WTC11 (cell line): ENCODE measurements at regions not wholly inside any gene's neighbourhood (a gene's known extent, or its start where the extent isn't known, plus 50 kb on each side); places are given as distances from the start of the nearest gene placed in this dataset.

ENCODE experiments used
- ATAC-seq: fragments of 200-7000 bp; cut with Tn5 transposase; 2 replicates; pipeline ENCODE4 v1.10.0; 2021; ENCODE audit warnings: mild to moderate bottlenecking, moderate library complexity
- CTCF ChIA-PET: fragments of 300-600 bp; sonication (Branson Sonifier 250); formaldehyde crosslinking; loops from one replicate; lab custom pipeline; 2021; ENCODE audit warnings: antibody characterized with exemption; lab: Charles Lee
- POLR2A ChIA-PET: fragments of 350-600 bp; sonication (Branson Sonifier 250); formaldehyde crosslinking; loops from one replicate; lab custom pipeline; 2021; ENCODE audit warnings: antibody characterized with exemption; lab: Charles Lee
- DNase-seq: peaks from one replicate; pipeline ENCODE4 v3.0.0; 2021; ENCODE audit warnings: low spot score
- H3K27ac Mint-ChIP-seq: 2 replicates; pipeline ENCODE4 v1.8.0; 2021; ENCODE audit warnings: mixed read lengths
- H3K27me3 Mint-ChIP-seq: 2 replicates; pipeline ENCODE4 v1.8.0; 2021; ENCODE audit warnings: low read depth, mild to moderate bottlenecking, moderate library complexity, mixed read lengths
- H3K36me3 Mint-ChIP-seq: 2 replicates; pipeline ENCODE4 v1.8.0; 2021; ENCODE audit warnings: mixed read lengths
- H3K4me1 Mint-ChIP-seq: 2 replicates; pipeline ENCODE4 v1.8.0; 2022; ENCODE audit warnings: mixed read lengths
- H3K4me3 Mint-ChIP-seq: 2 replicates; pipeline ENCODE4 v1.8.0; 2021; ENCODE audit warnings: mild to moderate bottlenecking, moderate library complexity, mixed read lengths
- H3K9me3 Mint-ChIP-seq: 2 replicates; pipeline ENCODE4 v1.8.0; 2021; ENCODE audit warnings: mixed read lengths
- ARID4B ChIP-seq: sonication (generic); formaldehyde crosslinking; IDR thresholded peaks from 2 replicates; pipeline ENCODE4 v1.8.0; 2023; ENCODE audit warnings: missing genetic modification reagents, mild to moderate bottlenecking, borderline replicate concordance
- CBFB ChIP-seq: sonication (generic); formaldehyde crosslinking; IDR thresholded peaks from 2 replicates; pipeline ENCODE4 v1.8.1; 2022; ENCODE audit warnings: mild to moderate bottlenecking, low read depth, missing genetic modification reagents
- CREM ChIP-seq: sonication (generic); formaldehyde crosslinking; IDR thresholded peaks from 2 replicates; pipeline ENCODE4 v1.8.1; 2022; ENCODE audit warnings: mild to moderate bottlenecking, missing genetic modification reagents, moderate library complexity
- FOXJ3 ChIP-seq: sonication (generic); formaldehyde crosslinking; IDR thresholded peaks from 2 replicates; pipeline ENCODE4 v1.9.0; 2021; ENCODE audit warnings: missing genetic modification reagents, mild to moderate bottlenecking, borderline replicate concordance
- FOXP1 ChIP-seq: sonication (generic); formaldehyde crosslinking; IDR thresholded peaks from 2 replicates; pipeline ENCODE4 v1.8.0; 2022; ENCODE audit warnings: missing genetic modification reagents, mild to moderate bottlenecking, moderate library complexity, borderline replicate concordance
- HMGXB4 ChIP-seq: sonication (generic); formaldehyde crosslinking; IDR thresholded peaks from 2 replicates; pipeline ENCODE4 v1.8.1; 2023; ENCODE audit warnings: mild to moderate bottlenecking, moderate library complexity, missing genetic modification reagents
- MAX ChIP-seq: sonication (generic); formaldehyde crosslinking; IDR thresholded peaks from 2 replicates; pipeline ENCODE4 v1.8.0; 2022; ENCODE audit warnings: mild to moderate bottlenecking, missing genetic modification reagents
- NR1H2 ChIP-seq: sonication (generic); formaldehyde crosslinking; IDR thresholded peaks from 2 replicates; pipeline ENCODE4 v1.9.0; 2021; ENCODE audit warnings: mild to moderate bottlenecking, moderate library complexity, missing genetic modification reagents
- NR3C1 ChIP-seq: sonication (generic); formaldehyde crosslinking; conservative IDR thresholded peaks from 2 replicates; pipeline ENCODE4 v1.8.1; 2023; ENCODE audit warnings: low read depth, mild to moderate bottlenecking, missing genetic modification reagents
- PRRX2 ChIP-seq: fragments of 250-450 bp; sonication (Bioruptor Pico); IDR thresholded peaks from 2 replicates; pipeline ENCODE4 v1.8.0; 2021; ENCODE audit warnings: mild to moderate bottlenecking
- RORB ChIP-seq: fragments of 250-450 bp; sonication (Bioruptor Pico); IDR thresholded peaks from 2 replicates; pipeline ENCODE4 v1.9.0; 2021; ENCODE audit warnings: mild to moderate bottlenecking
- SMAD3 ChIP-seq: sonication (generic); formaldehyde crosslinking; IDR thresholded peaks from 2 replicates; pipeline ENCODE4 v1.8.0; 2022; ENCODE audit warnings: missing genetic modification reagents, mild to moderate bottlenecking, borderline replicate concordance
- SP1 ChIP-seq: sonication (generic); formaldehyde crosslinking; conservative IDR thresholded peaks from 2 replicates; pipeline ENCODE4 v1.8.1; 2022; ENCODE audit warnings: missing genetic modification reagents
- TP53 ChIP-seq: sonication (generic); formaldehyde crosslinking; IDR thresholded peaks from 2 replicates; pipeline ENCODE4 v1.8.1; 2023; ENCODE audit warnings: mild to moderate bottlenecking, missing genetic modification reagents
- USF2 ChIP-seq: sonication (generic); formaldehyde crosslinking; IDR thresholded peaks from 2 replicates; pipeline ENCODE4 v1.8.1; 2023; ENCODE audit warnings: mild to moderate bottlenecking, missing genetic modification reagents, moderate library complexity
- ZBTB21 ChIP-seq: sonication (generic); formaldehyde crosslinking; IDR thresholded peaks from 2 replicates; pipeline ENCODE4 v1.8.1; 2023; ENCODE audit warnings: mild to moderate bottlenecking, missing genetic modification reagents, borderline replicate concordance
- ZNF281 ChIP-seq: sonication (generic); formaldehyde crosslinking; IDR thresholded peaks from 2 replicates; pipeline ENCODE4 v1.8.0; 2023; ENCODE audit warnings: mild to moderate bottlenecking, missing genetic modification reagents
- TF ChIP-seq, protein P1 (sequence below): fragments of 250-450 bp; sonication (Bioruptor Pico); IDR thresholded peaks from 2 replicates; pipeline ENCODE4 v1.8.0; 2021; ENCODE audit warnings: mild to moderate bottlenecking
- TF ChIP-seq, protein P2 (sequence below): sonication (generic); formaldehyde crosslinking; IDR thresholded peaks from 2 replicates; pipeline ENCODE4 v1.8.1; 2023; ENCODE audit warnings: mild to moderate bottlenecking, missing genetic modification reagents, moderate library complexity
- TF ChIP-seq, protein P3 (sequence below): sonication (generic); formaldehyde crosslinking; IDR thresholded peaks from 2 replicates; pipeline ENCODE4 v1.8.1; 2023; ENCODE audit warnings: mild to moderate bottlenecking, missing genetic modification reagents, borderline replicate concordance

- POLR2A ChIA-PET: interaction anchor here (0.8 kb wide), 1 partner anchor 221 kb away, joined by 3 read pairs; no protein-coding TSS in a partner anchor
- CTCF ChIA-PET: interaction anchor here (1.2 kb wide), 2 partner anchors 14 to 39 kb away, joined by 4 to 5 read pairs; no protein-coding TSS in a partner anchor
- no peak for DNase-seq
- no peak overlapping the region for H3K4me3 Mint-ChIP-seq
- ATAC-seq: no peak
- H3K27me3 Mint-ChIP-seq: no peaks in the 10 kb centered on the region
- H3K9me3 Mint-ChIP-seq: no peaks in the 10 kb centered on the region
- H3K27ac Mint-ChIP-seq: no peak overlapping the region
- H3K4me1 Mint-ChIP-seq: peaks cover 4% of the 10 kb centered on the region
- H3K36me3 Mint-ChIP-seq: no peaks in the 10 kb centered on the region
- TF ChIP-seq CBFB (CRISPR knock-in tag) (no peak), NR1H2 (no peak), PRRX2 (no peak), SMAD3 (CRISPR knock-in tag) (no peak), MAX (CRISPR knock-in tag) (no peak), FOXP1 (CRISPR knock-in tag) (no peak), HMGXB4 (no peak), CREM (CRISPR knock-in tag) (no peak), SP1 (CRISPR knock-in tag) (no peak), FOXJ3 (CRISPR knock-in tag) (no peak), ZNF281 (CRISPR knock-in tag) (no peak), RORB (CRISPR knock-in tag) (no peak), ARID4B (CRISPR knock-in tag) (no peak), NR3C1 (CRISPR knock-in tag) (no peak), USF2 (no peak), ZBTB21 (CRISPR knock-in tag) (no peak), TP53 (CRISPR knock-in tag) (no peak)
- TF ChIP-seq, protein P1, sequence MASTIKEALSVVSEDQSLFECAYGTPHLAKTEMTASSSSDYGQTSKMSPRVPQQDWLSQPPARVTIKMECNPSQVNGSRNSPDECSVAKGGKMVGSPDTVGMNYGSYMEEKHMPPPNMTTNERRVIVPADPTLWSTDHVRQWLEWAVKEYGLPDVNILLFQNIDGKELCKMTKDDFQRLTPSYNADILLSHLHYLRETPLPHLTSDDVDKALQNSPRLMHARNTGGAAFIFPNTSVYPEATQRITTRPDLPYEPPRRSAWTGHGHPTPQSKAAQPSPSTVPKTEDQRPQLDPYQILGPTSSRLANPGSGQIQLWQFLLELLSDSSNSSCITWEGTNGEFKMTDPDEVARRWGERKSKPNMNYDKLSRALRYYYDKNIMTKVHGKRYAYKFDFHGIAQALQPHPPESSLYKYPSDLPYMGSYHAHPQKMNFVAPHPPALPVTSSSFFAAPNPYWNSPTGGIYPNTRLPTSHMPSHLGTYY (CRISPR knock-in tag): no peak
- TF ChIP-seq, protein P2, sequence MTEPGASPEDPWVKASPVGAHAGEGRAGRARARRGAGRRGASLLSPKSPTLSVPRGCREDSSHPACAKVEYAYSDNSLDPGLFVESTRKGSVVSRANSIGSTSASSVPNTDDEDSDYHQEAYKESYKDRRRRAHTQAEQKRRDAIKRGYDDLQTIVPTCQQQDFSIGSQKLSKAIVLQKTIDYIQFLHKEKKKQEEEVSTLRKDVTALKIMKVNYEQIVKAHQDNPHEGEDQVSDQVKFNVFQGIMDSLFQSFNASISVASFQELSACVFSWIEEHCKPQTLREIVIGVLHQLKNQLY (CRISPR knock-in tag): no peak
- TF ChIP-seq, protein P3, sequence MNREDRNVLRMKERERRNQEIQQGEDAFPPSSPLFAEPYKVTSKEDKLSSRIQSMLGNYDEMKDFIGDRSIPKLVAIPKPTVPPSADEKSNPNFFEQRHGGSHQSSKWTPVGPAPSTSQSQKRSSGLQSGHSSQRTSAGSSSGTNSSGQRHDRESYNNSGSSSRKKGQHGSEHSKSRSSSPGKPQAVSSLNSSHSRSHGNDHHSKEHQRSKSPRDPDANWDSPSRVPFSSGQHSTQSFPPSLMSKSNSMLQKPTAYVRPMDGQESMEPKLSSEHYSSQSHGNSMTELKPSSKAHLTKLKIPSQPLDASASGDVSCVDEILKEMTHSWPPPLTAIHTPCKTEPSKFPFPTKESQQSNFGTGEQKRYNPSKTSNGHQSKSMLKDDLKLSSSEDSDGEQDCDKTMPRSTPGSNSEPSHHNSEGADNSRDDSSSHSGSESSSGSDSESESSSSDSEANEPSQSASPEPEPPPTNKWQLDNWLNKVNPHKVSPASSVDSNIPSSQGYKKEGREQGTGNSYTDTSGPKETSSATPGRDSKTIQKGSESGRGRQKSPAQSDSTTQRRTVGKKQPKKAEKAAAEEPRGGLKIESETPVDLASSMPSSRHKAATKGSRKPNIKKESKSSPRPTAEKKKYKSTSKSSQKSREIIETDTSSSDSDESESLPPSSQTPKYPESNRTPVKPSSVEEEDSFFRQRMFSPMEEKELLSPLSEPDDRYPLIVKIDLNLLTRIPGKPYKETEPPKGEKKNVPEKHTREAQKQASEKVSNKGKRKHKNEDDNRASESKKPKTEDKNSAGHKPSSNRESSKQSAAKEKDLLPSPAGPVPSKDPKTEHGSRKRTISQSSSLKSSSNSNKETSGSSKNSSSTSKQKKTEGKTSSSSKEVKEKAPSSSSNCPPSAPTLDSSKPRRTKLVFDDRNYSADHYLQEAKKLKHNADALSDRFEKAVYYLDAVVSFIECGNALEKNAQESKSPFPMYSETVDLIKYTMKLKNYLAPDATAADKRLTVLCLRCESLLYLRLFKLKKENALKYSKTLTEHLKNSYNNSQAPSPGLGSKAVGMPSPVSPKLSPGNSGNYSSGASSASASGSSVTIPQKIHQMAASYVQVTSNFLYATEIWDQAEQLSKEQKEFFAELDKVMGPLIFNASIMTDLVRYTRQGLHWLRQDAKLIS (CRISPR knock-in tag): no peak
Measured at GRCh38 chr11:116210663-116211062, 562.1 kb downstream of the BUD13 start.
